CD4-positive, alpha-beta T cell (primary cell): ENCODE measurements at regions not wholly inside any gene's neighbourhood (a gene's known extent, or its start where the extent isn't known, plus 50 kb on each side); places are given as distances from the start of the nearest gene placed in this dataset.

Experiments used
- ATAC-seq: fragments of 200-7000 bp; cut with Tn5 transposase; one replicate; pipeline ENCODE4 v1.10.0; 2022; ENCODE audit warnings: mild to moderate bottlenecking; ENCODE audit not compliant: poor library complexity
- CTCF ChIA-PET: fragments of 350-600 bp; sonication (Branson Sonifier 250); formaldehyde crosslinking; loops from one replicate; lab custom pipeline; 2021; ENCODE audit warnings: antibody characterized with exemption, inconsistent platforms; lab: Charles Lee
- POLR2A ChIA-PET: fragments of 350-600 bp; sonication (Branson Sonifier 250); formaldehyde crosslinking; loops from one replicate; lab custom pipeline; 2021; ENCODE audit warnings: antibody characterized with exemption, inconsistent platforms; lab: Charles Lee
- DNase-seq, 14 experiments: peaks; one replicate each; pipeline ENCODE4 v3.0.0-alpha.2; 2013 to 2020; ENCODE audit warnings: mixed read lengths in 2 of 14
- H3K27ac ChIP-seq, 2 donors: one replicate each; pipeline versions ENCODE4 v1.5.1 to v1.7.0; 2013; ENCODE audit warnings: low read length in 2 of 2, low read depth in 1 of 2, mild to moderate bottlenecking in 1 of 2
- H3K27me3 ChIP-seq, 2 experiments: 1 replicate in 1 of 2; 2 replicates in 1 of 2; pipeline versions ENCODE4 v1.6.1 to v1.7.0; 2013; ENCODE audit warnings: low read length in 2 of 2, control low read depth in 1 of 2, mild to moderate bottlenecking in 1 of 2, moderate library complexity in 1 of 2; ENCODE audit not compliant: insufficient read depth in 2 of 2, control insufficient read depth in 1 of 2
- H3K36me3 ChIP-seq: one replicate; pipeline ENCODE4 v1.6.1; 2013; ENCODE audit warnings: low read length, control low read depth; ENCODE audit not compliant: insufficient read depth
- H3K4me1 ChIP-seq: one replicate; pipeline ENCODE4 v1.6.1; 2013; ENCODE audit warnings: low read length, control low read depth; ENCODE audit not compliant: insufficient read depth
- H3K4me3 ChIP-seq: one replicate; pipeline ENCODE4 v1.5.1; 2013; ENCODE audit warnings: mild to moderate bottlenecking, low read length, moderate library complexity
- H3K9me3 ChIP-seq, 2 experiments: 1 replicate in 1 of 2; 2 replicates in 1 of 2; pipeline versions ENCODE4 v1.6.1 to v1.7.0; 2013; ENCODE audit warnings: low read length in 2 of 2, mild to moderate bottlenecking in 2 of 2, control low read depth in 1 of 2, moderate library complexity in 1 of 2; ENCODE audit not compliant: control insufficient read depth in 1 of 2, insufficient read depth in 1 of 2
- H3K27ac Mint-ChIP-seq: one replicate; pipeline ENCODE4 v1.8.0; 2020; ENCODE audit warnings: mixed read lengths
- H3K27me3 Mint-ChIP-seq: one replicate; pipeline ENCODE4 v1.8.0; 2021; ENCODE audit warnings: mixed read lengths
- H3K36me3 Mint-ChIP-seq: one replicate; pipeline ENCODE4 v1.8.0; 2021; ENCODE audit warnings: low read depth, mixed read lengths
- H3K4me1 Mint-ChIP-seq: one replicate; pipeline ENCODE4 v1.8.0; 2021; ENCODE audit warnings: low read depth, mixed read lengths
- H3K4me3 Mint-ChIP-seq: one replicate; pipeline ENCODE4 v1.8.0; 2020; ENCODE audit warnings: mild to moderate bottlenecking, mixed read lengths
- H3K9me3 Mint-ChIP-seq: one replicate; pipeline ENCODE4 v1.8.0; 2020; ENCODE audit warnings: mixed read lengths
- intact Hi-C, 2 experiments: fragments of 100-400 bp; cut with DNase I in 1 of 2; cut with micrococcal nuclease in 1 of 2; formaldehyde crosslinking; loops; one replicate each; pipeline versions ENCODE4 v1.15.1 to v1.9.0; 2023 to 2025; cut with DNase I, micrococcal nuclease
- TF ChIP-seq, protein P1 (sequence below): fragments of 200-600 bp; IDR thresholded peaks from one replicate; pipeline ENCODE4 v1.8.0; 2022; ENCODE audit warnings: antibody characterized with exemption, mild to moderate bottlenecking

DNA sequence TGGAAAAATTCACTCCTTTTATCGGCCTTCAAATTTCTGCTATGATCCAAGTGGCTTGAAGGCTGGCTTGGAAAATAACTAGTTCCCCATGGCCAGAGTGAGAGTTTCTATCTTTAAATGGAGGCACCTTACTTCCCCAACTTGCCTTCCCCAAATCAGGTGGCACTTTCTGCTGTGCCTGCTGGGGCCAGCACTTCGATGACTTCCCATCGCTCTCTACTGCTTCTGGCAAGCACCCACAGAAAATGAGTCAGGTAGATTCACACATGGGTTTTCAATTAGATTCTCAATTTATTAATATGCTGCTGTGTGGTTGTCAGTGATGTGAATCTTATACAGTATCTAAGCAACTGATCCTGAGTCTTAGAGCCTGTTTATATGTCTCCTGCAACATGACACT is 398.8 kb upstream of the RAG2 start:
- Mint-ChIP-seq H3K27me3 (no peaks in the 10 kb centered on the region), H3K4me3 (no peak overlapping the region), H3K36me3 (no peaks in the 10 kb centered on the region), H3K4me1 (no peaks in the 10 kb centered on the region), H3K9me3 (peaks cover 5% of the 10 kb centered on the region), H3K27ac (no peak overlapping the region)
- intact Hi-C loops: no loop called here
- ChIA-PET CTCF (no interaction called here), POLR2A (no interaction called here)
- no peak for DNase-seq
- Histone ChIP-seq H3K36me3 (no peaks in the 10 kb centered on the region), H3K27me3 (no peaks in the 10 kb centered on the region), H3K4me3 (no peak overlapping the region), H3K4me1 (no peaks in the 10 kb centered on the region), H3K9me3 (no peaks in the 10 kb centered on the region), H3K27ac (no peak overlapping the region)
- ATAC-seq: no peak
- TF ChIP-seq, protein P1, sequence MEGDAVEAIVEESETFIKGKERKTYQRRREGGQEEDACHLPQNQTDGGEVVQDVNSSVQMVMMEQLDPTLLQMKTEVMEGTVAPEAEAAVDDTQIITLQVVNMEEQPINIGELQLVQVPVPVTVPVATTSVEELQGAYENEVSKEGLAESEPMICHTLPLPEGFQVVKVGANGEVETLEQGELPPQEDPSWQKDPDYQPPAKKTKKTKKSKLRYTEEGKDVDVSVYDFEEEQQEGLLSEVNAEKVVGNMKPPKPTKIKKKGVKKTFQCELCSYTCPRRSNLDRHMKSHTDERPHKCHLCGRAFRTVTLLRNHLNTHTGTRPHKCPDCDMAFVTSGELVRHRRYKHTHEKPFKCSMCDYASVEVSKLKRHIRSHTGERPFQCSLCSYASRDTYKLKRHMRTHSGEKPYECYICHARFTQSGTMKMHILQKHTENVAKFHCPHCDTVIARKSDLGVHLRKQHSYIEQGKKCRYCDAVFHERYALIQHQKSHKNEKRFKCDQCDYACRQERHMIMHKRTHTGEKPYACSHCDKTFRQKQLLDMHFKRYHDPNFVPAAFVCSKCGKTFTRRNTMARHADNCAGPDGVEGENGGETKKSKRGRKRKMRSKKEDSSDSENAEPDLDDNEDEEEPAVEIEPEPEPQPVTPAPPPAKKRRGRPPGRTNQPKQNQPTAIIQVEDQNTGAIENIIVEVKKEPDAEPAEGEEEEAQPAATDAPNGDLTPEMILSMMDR: no peak

DNA sequence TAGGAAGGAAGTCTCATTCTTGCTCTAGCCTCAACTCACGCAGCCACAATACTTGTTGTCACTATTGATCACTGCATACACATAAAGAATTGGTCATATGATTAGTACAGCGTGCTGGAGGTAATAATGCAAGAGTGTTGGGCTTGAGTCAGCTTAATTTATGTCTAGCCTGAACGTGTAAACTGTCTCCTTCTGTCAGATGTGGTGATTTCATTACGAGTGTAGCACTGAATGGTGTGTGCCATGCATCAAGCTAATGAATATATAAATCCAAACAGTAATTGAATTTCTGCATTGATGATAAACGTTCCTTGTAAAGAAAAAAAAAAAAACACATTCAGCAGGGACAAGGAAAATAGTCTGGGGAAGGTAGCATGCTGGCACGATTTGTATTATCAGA is 396.2 kb upstream of the RAG2 start:
- H3K27ac Mint-ChIP-seq: no peak overlapping the region
- peaks cover 2% of the 10 kb centered on the region for H3K9me3 Mint-ChIP-seq
- POLR2A ChIA-PET: no interaction called here
- Histone ChIP-seq H3K27me3 (no peaks in the 10 kb centered on the region), H3K36me3 (no peaks in the 10 kb centered on the region), H3K4me3 (no peak overlapping the region), H3K4me1 (no peaks in the 10 kb centered on the region), H3K27ac (no peak overlapping the region), H3K9me3 (no peaks in the 10 kb centered on the region)
- no peak overlapping the region for H3K4me3 Mint-ChIP-seq
- no peak for DNase-seq
- TF ChIP-seq, protein P1: no peak
- CTCF ChIA-PET: no interaction called here
- no peak for ATAC-seq
- H3K27me3 Mint-ChIP-seq: no peaks in the 10 kb centered on the region
- H3K4me1 Mint-ChIP-seq: no peaks in the 10 kb centered on the region
- intact Hi-C loops: no loop called here
- H3K36me3 Mint-ChIP-seq: no peaks in the 10 kb centered on the region

DNA sequence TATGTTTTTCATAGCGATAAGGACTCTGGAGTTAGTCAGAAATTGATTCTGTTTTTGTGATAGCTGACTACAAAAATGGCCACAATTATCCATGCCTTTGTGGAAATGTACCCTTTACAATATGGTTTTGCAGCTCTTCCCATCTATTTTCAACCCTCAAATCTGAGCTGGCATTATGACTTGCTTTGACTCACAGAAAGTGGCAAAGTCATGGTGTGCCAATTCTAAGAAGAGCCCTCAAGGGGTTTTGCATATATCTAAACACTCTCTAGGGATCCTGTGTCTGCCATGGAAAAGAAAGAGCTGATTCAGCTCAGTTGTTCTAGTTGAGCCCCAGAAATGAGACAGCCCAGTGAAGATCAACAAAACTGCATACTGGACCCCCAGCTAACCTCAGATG is 390.5 kb upstream of the RAG2 start:
- POLR2A ChIA-PET: no interaction called here
- Mint-ChIP-seq H3K27me3 (no peaks in the 10 kb centered on the region), H3K4me1 (no peaks in the 10 kb centered on the region), H3K36me3 (no peaks in the 10 kb centered on the region), H3K9me3 (peaks cover 2% of the 10 kb centered on the region), H3K27ac (no peak overlapping the region), H3K4me3 (no peak overlapping the region)
- CTCF ChIA-PET: no interaction called here
- Histone ChIP-seq H3K9me3 (no peaks in the 10 kb centered on the region), H3K4me1 (no peaks in the 10 kb centered on the region), H3K36me3 (no peaks in the 10 kb centered on the region), H3K27me3 (no peaks in the 10 kb centered on the region), H3K4me3 (no peak overlapping the region), H3K27ac (no peak overlapping the region)
- ATAC-seq (no peak), DNase-seq (no peak)
- intact Hi-C loops: no loop called here
- TF ChIP-seq, protein P1: no peak
